ENCODE measurements at regions not wholly inside any gene's neighbourhood (a gene's known extent, or its start where the extent isn't known, plus 50 kb on each side); places are given as distances from the start of the nearest gene placed in this dataset.

DNA sequence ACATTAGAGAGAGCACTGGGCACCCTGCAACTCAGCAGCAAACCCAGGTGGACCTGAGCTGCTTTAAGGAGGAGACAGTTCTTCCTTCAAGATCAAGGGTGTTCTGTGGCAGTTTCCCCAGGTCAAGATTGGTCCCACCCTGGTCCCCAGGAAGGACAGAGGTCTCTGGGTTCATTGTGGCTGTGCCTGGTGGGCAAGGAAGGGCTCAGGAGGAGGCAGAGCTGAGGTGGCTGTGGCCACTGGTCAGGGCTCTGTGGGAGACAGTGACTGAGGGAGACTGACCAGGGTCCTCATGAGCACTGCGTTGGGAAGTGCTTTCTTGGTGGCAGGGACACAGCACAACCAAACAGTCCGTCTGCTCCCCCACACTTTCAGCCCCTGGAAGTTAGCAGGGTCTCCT, 141.3 kb downstream of the FCRL5 start:
- TF ChIP-seq, protein P1, sequence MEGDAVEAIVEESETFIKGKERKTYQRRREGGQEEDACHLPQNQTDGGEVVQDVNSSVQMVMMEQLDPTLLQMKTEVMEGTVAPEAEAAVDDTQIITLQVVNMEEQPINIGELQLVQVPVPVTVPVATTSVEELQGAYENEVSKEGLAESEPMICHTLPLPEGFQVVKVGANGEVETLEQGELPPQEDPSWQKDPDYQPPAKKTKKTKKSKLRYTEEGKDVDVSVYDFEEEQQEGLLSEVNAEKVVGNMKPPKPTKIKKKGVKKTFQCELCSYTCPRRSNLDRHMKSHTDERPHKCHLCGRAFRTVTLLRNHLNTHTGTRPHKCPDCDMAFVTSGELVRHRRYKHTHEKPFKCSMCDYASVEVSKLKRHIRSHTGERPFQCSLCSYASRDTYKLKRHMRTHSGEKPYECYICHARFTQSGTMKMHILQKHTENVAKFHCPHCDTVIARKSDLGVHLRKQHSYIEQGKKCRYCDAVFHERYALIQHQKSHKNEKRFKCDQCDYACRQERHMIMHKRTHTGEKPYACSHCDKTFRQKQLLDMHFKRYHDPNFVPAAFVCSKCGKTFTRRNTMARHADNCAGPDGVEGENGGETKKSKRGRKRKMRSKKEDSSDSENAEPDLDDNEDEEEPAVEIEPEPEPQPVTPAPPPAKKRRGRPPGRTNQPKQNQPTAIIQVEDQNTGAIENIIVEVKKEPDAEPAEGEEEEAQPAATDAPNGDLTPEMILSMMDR (conservative IDR thresholded peaks at IDR 0.05; ENCODE audit: control insufficient read depth, insufficient read depth, low read depth, low read length): no peak
- H3K4me3 ChIP-seq (ENCODE audit: control insufficient read depth, low read depth, low read length): no peak overlapping the region
- no peak for DNase-seq (ENCODE audit: low read depth)

DNA sequence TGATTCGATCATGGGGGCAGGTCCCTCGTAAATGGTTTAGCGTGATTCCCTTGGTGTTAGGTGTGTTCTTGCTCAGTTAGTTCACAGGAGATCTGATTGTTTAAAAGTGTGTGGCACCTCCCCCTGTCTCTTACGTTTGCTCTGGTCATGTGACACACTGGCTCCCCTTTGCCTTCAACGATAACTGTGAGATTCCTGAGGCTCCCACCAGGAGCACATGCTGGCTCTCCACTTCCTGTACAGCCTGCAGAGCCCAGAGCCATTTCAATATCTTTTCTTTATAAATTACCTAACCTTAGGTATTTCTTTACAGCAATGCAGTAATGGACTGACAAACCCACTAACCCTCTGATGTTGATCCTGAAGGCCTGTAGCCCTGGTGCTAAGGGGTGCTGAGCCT, 141.9 kb downstream of the FCRL5 start:
- no peak for DNase-seq (ENCODE audit: low read depth)
- H3K4me3 ChIP-seq (ENCODE audit: control insufficient read depth, low read depth, low read length): no peak overlapping the region
- TF ChIP-seq, protein P1 (conservative IDR thresholded peaks at IDR 0.05; ENCODE audit: control insufficient read depth, insufficient read depth, low read depth, low read length): no peak

DNA sequence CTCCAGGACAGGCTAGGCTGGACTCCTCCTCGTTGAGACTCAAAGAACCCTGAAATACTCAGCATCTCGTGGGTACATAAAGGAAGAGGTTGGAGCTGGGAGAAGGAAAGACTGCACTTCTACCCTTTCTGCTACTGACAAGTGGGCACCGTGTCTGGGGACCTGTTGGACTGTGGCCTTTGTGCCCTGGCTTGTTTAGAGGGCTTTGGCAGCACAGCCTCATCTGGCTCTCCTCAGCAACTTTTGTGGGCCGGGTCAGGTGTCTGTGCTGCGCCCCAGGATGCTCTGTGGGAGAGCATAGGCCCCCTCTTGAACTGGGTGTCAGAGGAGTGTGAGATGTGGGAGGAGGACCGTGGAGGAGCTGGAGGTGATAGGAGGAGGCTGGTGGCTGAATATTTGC, 142.4 kb downstream of the FCRL5 start:
- H3K4me3 ChIP-seq (ENCODE audit: control insufficient read depth, low read depth, low read length): no peak overlapping the region
- TF ChIP-seq, protein P1 (conservative IDR thresholded peaks at IDR 0.05; ENCODE audit: control insufficient read depth, insufficient read depth, low read depth, low read length): no peak
- no peak for DNase-seq (ENCODE audit: low read depth)

DNA sequence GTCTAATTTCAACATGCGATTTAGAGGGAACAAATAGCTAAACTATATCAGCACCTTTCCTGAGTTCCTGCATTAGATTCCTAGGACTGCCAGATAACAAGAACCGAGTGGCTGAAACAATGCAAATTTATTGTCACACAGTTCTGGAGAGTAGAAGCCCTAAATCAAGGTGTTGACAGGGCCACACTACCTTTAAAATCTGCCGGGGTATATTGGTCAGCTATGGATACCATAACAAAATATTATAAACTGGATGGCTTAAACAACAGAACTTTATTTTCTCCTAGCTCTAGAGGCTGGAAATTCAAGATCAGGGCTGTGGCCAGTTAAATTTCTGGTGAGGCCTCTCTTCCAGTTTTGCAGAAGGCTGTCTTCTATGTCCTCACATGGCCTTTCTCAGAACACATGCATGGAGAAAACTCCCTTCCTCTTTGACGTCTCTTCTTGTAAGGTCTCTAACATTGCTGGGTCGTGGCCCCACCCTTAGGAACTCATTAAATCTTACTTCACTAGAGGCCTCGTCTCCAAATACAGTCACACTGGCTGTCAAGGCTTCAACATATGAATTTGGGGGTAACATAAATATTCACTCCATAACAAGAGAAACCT, 144.3 kb downstream of the FCRL5 start:
- TF ChIP-seq, protein P1 (conservative IDR thresholded peaks at IDR 0.05; ENCODE audit: control insufficient read depth, insufficient read depth, low read depth, low read length): no peak
- H3K4me3 ChIP-seq (ENCODE audit: control insufficient read depth, low read depth, low read length): no peak overlapping the region
- no peak for DNase-seq (ENCODE audit: low read depth)

DNA sequence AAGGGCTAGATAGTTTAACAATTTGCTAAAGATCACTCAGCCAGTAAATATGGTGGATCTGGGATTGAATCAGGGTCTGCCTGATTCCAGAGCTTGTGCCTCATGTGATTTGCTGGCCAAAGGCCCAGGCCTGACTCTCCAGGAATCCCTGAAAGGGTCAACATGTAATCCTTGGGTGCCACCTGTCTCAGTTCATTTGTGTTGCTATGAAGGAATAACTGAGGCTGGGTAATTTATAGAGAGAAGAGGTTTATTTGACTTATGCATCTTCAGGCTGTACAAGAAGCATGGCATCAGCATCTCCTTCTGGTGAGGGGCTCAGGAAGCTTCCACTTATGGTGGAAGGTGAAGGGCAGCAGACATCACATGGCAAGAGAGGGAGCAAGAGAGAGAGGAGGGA, 144.9 kb downstream of the FCRL5 start:
- no peak for DNase-seq (ENCODE audit: low read depth)
- TF ChIP-seq, protein P1 (conservative IDR thresholded peaks at IDR 0.05; ENCODE audit: control insufficient read depth, insufficient read depth, low read depth, low read length): no peak
- no peak overlapping the region for H3K4me3 ChIP-seq (ENCODE audit: control insufficient read depth, low read depth, low read length)

DNA sequence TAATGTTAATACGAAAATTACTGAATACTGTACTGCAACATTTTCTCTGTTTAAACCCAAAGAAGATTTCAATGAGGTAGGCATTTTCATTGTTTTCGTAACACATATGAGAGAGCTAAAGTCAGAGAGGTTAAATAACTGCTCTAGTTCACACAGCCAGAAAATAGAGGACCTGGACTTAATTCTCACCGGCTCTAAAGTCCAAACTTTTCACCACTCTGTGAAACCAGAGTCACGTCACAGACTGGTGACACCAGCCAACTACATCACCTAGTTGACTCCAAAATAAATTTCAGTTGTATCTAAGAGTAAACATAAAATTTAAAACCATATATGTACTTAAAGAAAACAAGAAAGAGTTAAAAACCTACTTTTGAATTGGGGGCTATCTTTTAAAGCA, 146.7 kb downstream of the FCRL5 start:
- TF ChIP-seq, protein P1 (conservative IDR thresholded peaks at IDR 0.05; ENCODE audit: control insufficient read depth, insufficient read depth, low read depth, low read length): no peak
- DNase-seq (ENCODE audit: low read depth): no peak
- no peak overlapping the region for H3K4me3 ChIP-seq (ENCODE audit: control insufficient read depth, low read depth, low read length)

DNA sequence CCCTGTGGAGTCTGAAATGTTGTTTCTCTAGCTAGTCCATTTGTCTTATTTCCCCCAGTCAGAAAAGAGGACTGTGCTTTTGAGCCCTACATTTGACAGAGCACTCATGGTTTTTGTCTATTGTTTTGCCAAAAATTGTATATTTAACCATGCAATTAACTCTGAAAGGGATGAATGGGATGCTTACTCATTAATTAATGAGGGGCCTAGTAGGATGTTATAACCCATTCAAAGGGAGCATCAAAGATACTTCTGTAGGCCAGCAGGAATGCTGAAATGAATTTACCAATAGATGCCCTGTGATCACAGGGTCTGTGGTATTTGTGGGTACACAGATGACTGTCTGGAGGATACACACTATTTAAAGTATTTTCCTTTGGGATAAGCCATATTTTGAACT, 147.7 kb downstream of the FCRL5 start:
- no peak overlapping the region for H3K4me3 ChIP-seq (ENCODE audit: control insufficient read depth, low read depth, low read length)
- no peak for DNase-seq (ENCODE audit: low read depth)
- TF ChIP-seq, protein P1 (conservative IDR thresholded peaks at IDR 0.05; ENCODE audit: control insufficient read depth, insufficient read depth, low read depth, low read length): no peak
